Epithelial cell of proximal tubule (primary cell): ENCODE measurements at regions not wholly inside any gene's neighbourhood (a gene's known extent, or its start where the extent isn't known, plus 50 kb on each side); places are given as distances from the start of the nearest gene placed in this dataset.

Source experiments
- DNase-seq: peaks from one replicate; pipeline ENCODE4 v3.0.0-alpha.2; 2011; ENCODE audit warnings: low read depth
- H3K4me3 ChIP-seq: 2 replicates; pipeline ENCODE4 v1.5.1; 2011; ENCODE audit warnings: low read depth, mild to moderate bottlenecking, low read length
- CTCF ChIP-seq: conservative IDR thresholded peaks from 2 replicates; pipeline ENCODE4 v1.5.1; 2012; ENCODE audit warnings: low read depth, mild to moderate bottlenecking, low read length

GRCh38 chr5:13569090-13569715 lies 375.3 kb downstream of the DNAH5 start:
- no peak for TF ChIP-seq CTCF
- no peak overlapping the region for H3K4me3 ChIP-seq
- DNase-seq: no peak

- no peak overlapping the region for H3K4me3 ChIP-seq
- DNase-seq: peak; percentile 35
- TF ChIP-seq CTCF: no peak
These were observed 376.7 kb downstream of the DNAH5 start for GRCh38 chr5:13567819-13568218.

- H3K4me3 ChIP-seq: no peak overlapping the region
- no peak for TF ChIP-seq CTCF
- peak; percentile 74 for DNase-seq
These were observed 377.6 kb downstream of the DNAH5 start for GRCh38 chr5:13566871-13567339.

GRCh38 chr5:13558408-13558807 lies 386.1 kb downstream of the DNAH5 start:
- no peak for DNase-seq
- H3K4me3 ChIP-seq: no peak overlapping the region
- TF ChIP-seq CTCF: no peak

- no peak for TF ChIP-seq CTCF
- DNase-seq: no peak
- H3K4me3 ChIP-seq: no peak overlapping the region
These were observed 390.6 kb downstream of the DNAH5 start for GRCh38 chr5:13553896-13554295.

GRCh38 chr5:13552361-13552760 lies 392.1 kb downstream of the DNAH5 start:
- no peak overlapping the region for H3K4me3 ChIP-seq
- DNase-seq: no peak
- no peak for TF ChIP-seq CTCF

GRCh38 chr5:13551645-13552044 lies 392.8 kb downstream of the DNAH5 start:
- DNase-seq: no peak
- H3K4me3 ChIP-seq: no peak overlapping the region

More at GRCh38 chr5:13551645-13552044, 392.8 kb downstream of the DNAH5 start:
- no peak for TF ChIP-seq CTCF
